ENCODE measurements at regions not wholly inside any gene's neighbourhood (a gene's known extent, or its start where the extent isn't known, plus 50 kb on each side); places are given as distances from the start of the nearest gene placed in this dataset.
"Not testable (repeated sequence)": the region's sequence is repeated elsewhere in the genome, so short reads cannot be mapped to it uniquely, and the experiment has no call there.

DNA sequence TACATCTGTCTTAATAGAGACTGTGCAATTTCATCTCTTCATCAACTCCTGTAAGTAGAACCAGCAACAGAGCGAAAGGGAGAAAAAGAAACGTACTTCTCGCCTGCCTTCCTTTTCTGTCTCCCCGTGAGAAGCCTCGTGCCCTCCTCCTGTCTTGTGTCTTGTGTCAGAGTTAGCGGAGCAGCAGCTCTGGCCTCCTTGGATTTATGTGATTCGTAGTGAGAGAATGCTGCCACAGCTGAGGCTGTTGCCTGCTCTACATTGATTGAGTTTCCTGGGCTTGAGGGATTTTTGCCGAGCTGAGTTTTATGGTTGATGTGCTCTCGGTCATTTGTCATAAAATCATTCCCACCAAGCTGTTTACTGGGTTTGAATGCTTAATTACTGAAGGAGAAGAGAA is 579.1 kb upstream of the RBFOX1 start:
- Histone ChIP-seq H3F3A (ENCODE audit: low read length, unreplicated experiment) (no peaks in the 10 kb centered on the region), H3K27me3 (ENCODE audit: low read length) (no peaks in the 10 kb centered on the region), H3K4me2 (ENCODE audit: low read length) (no peak overlapping the region), H4K20me1 (ENCODE audit: low read length) (no peaks in the 10 kb centered on the region), H3K9ac (ENCODE audit: low read length) (no peak overlapping the region), H3K9me2 (replicated peaks; ENCODE audit: low read length) (no peaks in the 10 kb centered on the region), H3K36me3 (ENCODE audit: low read depth, low read length) (no peaks in the 10 kb centered on the region), H3K27ac (ENCODE audit: low read length) (no peak overlapping the region), H3K4me3 (ENCODE audit: low read length) (no peak overlapping the region), H3K9me3 (ENCODE audit: low read length) (no peaks in the 10 kb centered on the region), H2AFZ (ENCODE audit: low read length) (no peak overlapping the region), H3K4me1 (ENCODE audit: insufficient read depth, low read length) (no peaks in the 10 kb centered on the region), H3K79me2 (ENCODE audit: low read length) (no peaks in the 10 kb centered on the region)
- CTCF ChIA-PET, result no interaction called here
- no peak for DNase-seq
- intact Hi-C loops (cut with micrococcal nuclease), result no loop called here
- no TSS peak for BruUV-seq (replicated peaks)
- TF ChIP-seq EZH2 (IDR thresholded peaks at IDR 0.05; ENCODE audit: low read length, unreplicated experiment) (no peak), EZH2phosphoT487 (IDR thresholded peaks at IDR 0.05; ENCODE audit: borderline replicate concordance, low read length) (no peak)
- TF ChIP-seq, protein P1, sequence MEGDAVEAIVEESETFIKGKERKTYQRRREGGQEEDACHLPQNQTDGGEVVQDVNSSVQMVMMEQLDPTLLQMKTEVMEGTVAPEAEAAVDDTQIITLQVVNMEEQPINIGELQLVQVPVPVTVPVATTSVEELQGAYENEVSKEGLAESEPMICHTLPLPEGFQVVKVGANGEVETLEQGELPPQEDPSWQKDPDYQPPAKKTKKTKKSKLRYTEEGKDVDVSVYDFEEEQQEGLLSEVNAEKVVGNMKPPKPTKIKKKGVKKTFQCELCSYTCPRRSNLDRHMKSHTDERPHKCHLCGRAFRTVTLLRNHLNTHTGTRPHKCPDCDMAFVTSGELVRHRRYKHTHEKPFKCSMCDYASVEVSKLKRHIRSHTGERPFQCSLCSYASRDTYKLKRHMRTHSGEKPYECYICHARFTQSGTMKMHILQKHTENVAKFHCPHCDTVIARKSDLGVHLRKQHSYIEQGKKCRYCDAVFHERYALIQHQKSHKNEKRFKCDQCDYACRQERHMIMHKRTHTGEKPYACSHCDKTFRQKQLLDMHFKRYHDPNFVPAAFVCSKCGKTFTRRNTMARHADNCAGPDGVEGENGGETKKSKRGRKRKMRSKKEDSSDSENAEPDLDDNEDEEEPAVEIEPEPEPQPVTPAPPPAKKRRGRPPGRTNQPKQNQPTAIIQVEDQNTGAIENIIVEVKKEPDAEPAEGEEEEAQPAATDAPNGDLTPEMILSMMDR (conservative IDR thresholded peaks at IDR 0.05; ENCODE audit: low read depth, low read length), result no peak
- no peak for ATAC-seq
- POLR2A ChIA-PET (ENCODE audit: unreplicated experiment), result no interaction called here

DNA sequence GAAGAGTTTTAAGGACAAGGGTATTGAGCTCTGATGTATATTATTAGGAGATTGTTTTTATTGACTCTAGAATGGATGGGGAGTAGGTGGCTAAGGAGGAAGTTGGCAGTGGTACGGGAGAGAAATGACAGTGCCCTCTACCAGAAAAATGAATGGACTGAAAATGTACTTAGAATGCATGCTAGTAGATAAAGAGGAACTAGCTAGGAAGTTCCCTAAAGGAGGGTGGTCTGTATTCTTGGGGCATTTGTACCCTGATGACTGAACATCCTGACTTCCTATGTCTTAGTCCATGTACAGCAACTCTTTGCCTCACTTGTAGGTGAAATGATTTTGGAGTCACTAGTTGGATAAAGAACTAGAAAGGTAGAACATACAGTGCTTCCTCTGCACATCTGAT is 581.5 kb upstream of the RBFOX1 start:
- H2AFZ ChIP-seq (ENCODE audit: low read length), result no peak overlapping the region
- H3K4me1 ChIP-seq (ENCODE audit: insufficient read depth, low read length), result no peaks in the 10 kb centered on the region
- no peaks in the 10 kb centered on the region for H4K20me1 ChIP-seq (ENCODE audit: low read length)
- no peaks in the 10 kb centered on the region for H3K9me3 ChIP-seq (ENCODE audit: low read length)
- H3K79me2 ChIP-seq (ENCODE audit: low read length), result no peaks in the 10 kb centered on the region
- intact Hi-C loops (cut with micrococcal nuclease), result no loop called here
- no TSS peak for BruUV-seq (replicated peaks)
- H3K36me3 ChIP-seq (ENCODE audit: low read depth, low read length), result no peaks in the 10 kb centered on the region
- DNase-seq (no peak), ATAC-seq (no peak)
- H3K27ac ChIP-seq (ENCODE audit: low read length), result no peak overlapping the region
- H3K4me2 ChIP-seq (ENCODE audit: low read length), result no peak overlapping the region
- no peaks in the 10 kb centered on the region for H3K27me3 ChIP-seq (ENCODE audit: low read length)
- TF ChIP-seq EZH2phosphoT487 (IDR thresholded peaks at IDR 0.05; ENCODE audit: borderline replicate concordance, low read length), result no peak
- TF ChIP-seq, protein P1 (conservative IDR thresholded peaks at IDR 0.05; ENCODE audit: low read depth, low read length), result no peak
- no peak for TF ChIP-seq EZH2 (IDR thresholded peaks at IDR 0.05; ENCODE audit: low read length, unreplicated experiment)
- H3F3A ChIP-seq (ENCODE audit: low read length, unreplicated experiment), result no peaks in the 10 kb centered on the region
- H3K9me2 ChIP-seq (replicated peaks; ENCODE audit: low read length), result no peaks in the 10 kb centered on the region
- no peak overlapping the region for H3K9ac ChIP-seq (ENCODE audit: low read length)
- ChIA-PET POLR2A (ENCODE audit: unreplicated experiment) (no interaction called here), CTCF (no interaction called here)
- H3K4me3 ChIP-seq (ENCODE audit: low read length), result no peak overlapping the region

DNA sequence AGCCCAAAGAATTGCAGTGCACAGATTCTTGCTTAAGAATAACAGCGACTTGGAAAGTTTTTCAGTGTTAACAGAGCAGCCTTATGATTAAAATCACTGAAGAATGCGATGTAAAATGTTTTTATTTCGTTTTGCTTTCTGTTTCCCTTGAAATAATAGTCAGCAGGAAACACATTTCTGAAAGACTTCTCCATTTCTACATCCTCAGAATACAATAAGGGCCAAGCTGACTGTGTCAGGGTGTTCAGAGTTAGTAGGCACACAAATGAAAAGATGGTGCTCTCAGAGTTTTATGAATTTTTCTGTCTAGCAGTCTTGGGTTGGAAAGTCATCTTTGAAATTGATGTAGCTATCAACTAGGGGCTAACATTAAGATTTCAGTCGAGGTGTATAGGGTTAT is 582.9 kb upstream of the RBFOX1 start:
- no TSS peak for BruUV-seq (replicated peaks)
- no peaks in the 10 kb centered on the region for H3K79me2 ChIP-seq (ENCODE audit: low read length)
- H3K9ac ChIP-seq (ENCODE audit: low read length), result no peak overlapping the region
- no peak overlapping the region for H3K4me2 ChIP-seq (ENCODE audit: low read length)
- H3K9me3 ChIP-seq (ENCODE audit: low read length), result no peaks in the 10 kb centered on the region
- TF ChIP-seq EZH2 (IDR thresholded peaks at IDR 0.05; ENCODE audit: low read length, unreplicated experiment) (no peak), EZH2phosphoT487 (IDR thresholded peaks at IDR 0.05; ENCODE audit: borderline replicate concordance, low read length) (no peak)
- TF ChIP-seq, protein P1 (conservative IDR thresholded peaks at IDR 0.05; ENCODE audit: low read depth, low read length), result no peak
- ChIA-PET CTCF (no interaction called here), POLR2A (ENCODE audit: unreplicated experiment) (no interaction called here)
- H3K9me2 ChIP-seq (replicated peaks; ENCODE audit: low read length), result no peaks in the 10 kb centered on the region
- no peak overlapping the region for H3K27ac ChIP-seq (ENCODE audit: low read length)
- H3F3A ChIP-seq (ENCODE audit: low read length, unreplicated experiment), result no peaks in the 10 kb centered on the region
- H3K4me1 ChIP-seq (ENCODE audit: insufficient read depth, low read length), result no peaks in the 10 kb centered on the region
- intact Hi-C loops (cut with micrococcal nuclease), result no loop called here
- no peaks in the 10 kb centered on the region for H3K27me3 ChIP-seq (ENCODE audit: low read length)
- no peak overlapping the region for H2AFZ ChIP-seq (ENCODE audit: low read length)
- no peak overlapping the region for H3K4me3 ChIP-seq (ENCODE audit: low read length)
- H3K36me3 ChIP-seq (ENCODE audit: low read depth, low read length), result no peaks in the 10 kb centered on the region
- ATAC-seq (no peak), DNase-seq (no peak)
- no peaks in the 10 kb centered on the region for H4K20me1 ChIP-seq (ENCODE audit: low read length)

DNA sequence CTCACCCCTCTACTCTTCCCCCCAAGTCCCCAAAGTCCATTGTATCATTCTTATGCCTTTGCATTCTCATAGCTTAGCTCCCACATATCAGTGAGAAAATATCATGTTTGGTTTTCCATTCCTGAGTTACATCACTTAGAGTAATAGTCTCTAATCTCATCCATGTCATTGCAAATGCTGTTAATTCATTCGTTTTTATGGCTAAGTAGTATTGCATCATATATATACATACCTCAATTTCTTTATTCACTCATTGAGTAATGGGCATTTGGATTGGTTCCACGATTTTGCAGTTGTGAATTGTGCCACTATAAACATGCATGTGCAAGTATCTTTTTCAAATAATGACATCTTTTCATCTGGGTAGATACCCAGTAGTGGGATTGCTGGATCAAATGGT is 596.3 kb upstream of the RBFOX1 start:
- H3F3A ChIP-seq (ENCODE audit: low read length, unreplicated experiment); H3K36me3 ChIP-seq (ENCODE audit: low read depth, low read length); BruUV-seq (replicated peaks); H3K9me2 ChIP-seq (replicated peaks; ENCODE audit: low read length); H3K27ac ChIP-seq (ENCODE audit: low read length); H3K4me1 ChIP-seq (ENCODE audit: insufficient read depth, low read length); H3K27me3 ChIP-seq (ENCODE audit: low read length); intact Hi-C loops (cut with micrococcal nuclease); POLR2A ChIA-PET (ENCODE audit: unreplicated experiment); H3K4me2 ChIP-seq (ENCODE audit: low read length); H2AFZ ChIP-seq (ENCODE audit: low read length); ATAC-seq; H3K9me3 ChIP-seq (ENCODE audit: low read length); DNase-seq; H3K9ac ChIP-seq (ENCODE audit: low read length); H3K4me3 ChIP-seq (ENCODE audit: low read length); H4K20me1 ChIP-seq (ENCODE audit: low read length); H3K79me2 ChIP-seq (ENCODE audit: low read length); CTCF ChIA-PET: not testable (repeated sequence)
